ENCODE measurements at regions not wholly inside any gene's neighbourhood (a gene's known extent, or its start where the extent isn't known, plus 50 kb on each side); places are given as distances from the start of the nearest gene placed in this dataset.

GRCh38 chr18:6558446-6559156 is 143.9 kb upstream of the L3MBTL4 start:
- Histone ChIP-seq H4K20me1 (ENCODE audit: low read depth, low read length) (no peaks in the 10 kb centered on the region), H3K79me2 (ENCODE audit: insufficient read depth, low read length) (no peaks in the 10 kb centered on the region), H3K4me3 (ENCODE audit: insufficient read depth, low read length, poor library complexity, severe bottlenecking) (no peak overlapping the region), H3K9me3 (ENCODE audit: insufficient read depth, low read length) (no peaks in the 10 kb centered on the region), H3K9ac (ENCODE audit: low read length) (no peak overlapping the region), H3F3A (ENCODE audit: insufficient read depth) (no peaks in the 10 kb centered on the region), H2AFZ (ENCODE audit: low read depth, low read length, severe bottlenecking) (no peak overlapping the region), H3K9me2 (replicated peaks; ENCODE audit: insufficient read depth, low read length) (no peaks in the 10 kb centered on the region), H3K36me3 (ENCODE audit: low read length) (no peaks in the 10 kb centered on the region), H3K27ac (ENCODE audit: low read depth, low read length) (no peak overlapping the region), H3K4me2 (ENCODE audit: low read depth, low read length, poor library complexity, severe bottlenecking) (no peak overlapping the region), H3K27me3 (ENCODE audit: low read length) (no peaks in the 10 kb centered on the region)
- TF ChIP-seq EZH2phosphoT487 (conservative IDR thresholded peaks at IDR 0.05; ENCODE audit: low read length) (no peak), CTCF (IDR thresholded peaks at IDR 0.05; ENCODE audit: insufficient read depth, low read length, poor library complexity, severe bottlenecking) (no peak)

- H3K27me3 ChIP-seq (ENCODE audit: low read length): no peaks in the 10 kb centered on the region
These were observed 144.6 kb upstream of the L3MBTL4 start for GRCh38 chr18:6559296-6559695.

GRCh38 chr18:6561016-6561415 is 146.3 kb upstream of the L3MBTL4 start:
- H2AFZ ChIP-seq (ENCODE audit: low read depth, low read length, severe bottlenecking): no peak overlapping the region
- no peaks in the 10 kb centered on the region for H3K9me2 ChIP-seq (replicated peaks; ENCODE audit: insufficient read depth, low read length)
- H3F3A ChIP-seq (ENCODE audit: insufficient read depth): no peaks in the 10 kb centered on the region
- H4K20me1 ChIP-seq (ENCODE audit: low read depth, low read length): no peaks in the 10 kb centered on the region
- H3K79me2 ChIP-seq (ENCODE audit: insufficient read depth, low read length): no peaks in the 10 kb centered on the region
- H3K27ac ChIP-seq (ENCODE audit: low read depth, low read length): no peak overlapping the region
- no peak overlapping the region for H3K4me3 ChIP-seq (ENCODE audit: insufficient read depth, low read length, poor library complexity, severe bottlenecking)
- no peaks in the 10 kb centered on the region for H3K27me3 ChIP-seq (ENCODE audit: low read length)
- no peak for TF ChIP-seq EZH2phosphoT487 (conservative IDR thresholded peaks at IDR 0.05; ENCODE audit: low read length)
- no peak for TF ChIP-seq CTCF (IDR thresholded peaks at IDR 0.05; ENCODE audit: insufficient read depth, low read length, poor library complexity, severe bottlenecking)
- H3K9me3 ChIP-seq (ENCODE audit: insufficient read depth, low read length): no peaks in the 10 kb centered on the region
- H3K9ac ChIP-seq (ENCODE audit: low read length): no peak overlapping the region
- H3K4me2 ChIP-seq (ENCODE audit: low read depth, low read length, poor library complexity, severe bottlenecking): no peak overlapping the region
- H3K36me3 ChIP-seq (ENCODE audit: low read length): no peaks in the 10 kb centered on the region

More at GRCh38 chr18:6559296-6559695, 144.6 kb upstream of the L3MBTL4 start:
- Histone ChIP-seq H3K4me2 (ENCODE audit: low read depth, low read length, poor library complexity, severe bottlenecking) (no peak overlapping the region), H3K9me2 (replicated peaks; ENCODE audit: insufficient read depth, low read length) (no peaks in the 10 kb centered on the region), H3K4me3 (ENCODE audit: insufficient read depth, low read length, poor library complexity, severe bottlenecking) (no peak overlapping the region), H3K27ac (ENCODE audit: low read depth, low read length) (no peak overlapping the region), H3K9me3 (ENCODE audit: insufficient read depth, low read length) (no peaks in the 10 kb centered on the region), H3K79me2 (ENCODE audit: insufficient read depth, low read length) (no peaks in the 10 kb centered on the region), H2AFZ (ENCODE audit: low read depth, low read length, severe bottlenecking) (no peak overlapping the region), H3K9ac (ENCODE audit: low read length) (no peak overlapping the region), H3K36me3 (ENCODE audit: low read length) (no peaks in the 10 kb centered on the region), H3F3A (ENCODE audit: insufficient read depth) (no peaks in the 10 kb centered on the region), H4K20me1 (ENCODE audit: low read depth, low read length) (no peaks in the 10 kb centered on the region)
- TF ChIP-seq EZH2phosphoT487 (conservative IDR thresholded peaks at IDR 0.05; ENCODE audit: low read length) (no peak), CTCF (IDR thresholded peaks at IDR 0.05; ENCODE audit: insufficient read depth, low read length, poor library complexity, severe bottlenecking) (no peak)

Measured in SU-DHL-6 (cell line).